ENCODE measurements at regions not wholly inside any gene's neighbourhood (a gene's known extent, or its start where the extent isn't known, plus 50 kb on each side); places are given as distances from the start of the nearest gene placed in this dataset.

DNA sequence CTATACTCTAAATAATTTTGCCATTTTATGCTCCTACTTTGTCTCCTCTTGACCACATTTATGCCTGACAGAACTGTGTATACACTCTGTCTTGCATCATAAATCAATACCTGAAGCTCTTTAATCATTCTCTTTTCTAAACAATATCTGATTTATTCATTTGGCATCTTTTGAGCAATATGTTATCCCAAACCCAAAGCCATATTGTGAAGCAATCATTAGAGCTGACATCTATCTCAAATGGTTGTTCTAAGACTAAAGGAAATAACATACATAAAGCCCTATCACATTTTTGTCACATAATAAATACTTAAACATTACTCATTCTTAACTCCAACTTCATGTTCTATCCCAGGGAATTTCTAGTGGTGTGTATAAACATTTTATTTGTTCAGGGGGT, 717.6 kb downstream of the SORCS1 start:
- no peaks in the 10 kb centered on the region for H3K9me3 Mint-ChIP-seq
- no peaks in the 10 kb centered on the region for H3K27me3 Mint-ChIP-seq (ENCODE audit: low read depth)

DNA sequence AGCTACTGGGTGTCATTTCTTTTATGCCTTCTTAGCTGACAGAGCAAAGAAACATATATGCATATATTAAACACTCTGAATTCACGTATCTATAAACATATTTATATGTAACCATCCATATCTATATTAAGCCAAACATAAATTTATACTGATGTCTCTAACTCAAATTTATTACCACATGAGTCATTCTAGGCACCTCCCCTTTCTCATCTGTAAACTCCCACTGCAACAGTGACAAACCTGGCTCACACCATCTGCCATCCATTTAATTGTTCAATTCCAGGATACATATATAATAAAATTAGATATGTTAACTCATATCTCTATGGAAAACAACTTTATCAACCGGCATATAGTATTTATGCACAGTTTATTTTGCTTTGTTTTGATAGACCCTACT, 722.3 kb downstream of the SORCS1 start:
- no peaks in the 10 kb centered on the region for H3K27me3 Mint-ChIP-seq (ENCODE audit: low read depth)
- no peaks in the 10 kb centered on the region for H3K36me3 Mint-ChIP-seq
- DNase-seq (ENCODE audit: low spot score in 2 of 2, unreplicated experiment in 2 of 2), result no peak
- H3K27ac Mint-ChIP-seq, result no peak overlapping the region
- TF ChIP-seq, protein P1, sequence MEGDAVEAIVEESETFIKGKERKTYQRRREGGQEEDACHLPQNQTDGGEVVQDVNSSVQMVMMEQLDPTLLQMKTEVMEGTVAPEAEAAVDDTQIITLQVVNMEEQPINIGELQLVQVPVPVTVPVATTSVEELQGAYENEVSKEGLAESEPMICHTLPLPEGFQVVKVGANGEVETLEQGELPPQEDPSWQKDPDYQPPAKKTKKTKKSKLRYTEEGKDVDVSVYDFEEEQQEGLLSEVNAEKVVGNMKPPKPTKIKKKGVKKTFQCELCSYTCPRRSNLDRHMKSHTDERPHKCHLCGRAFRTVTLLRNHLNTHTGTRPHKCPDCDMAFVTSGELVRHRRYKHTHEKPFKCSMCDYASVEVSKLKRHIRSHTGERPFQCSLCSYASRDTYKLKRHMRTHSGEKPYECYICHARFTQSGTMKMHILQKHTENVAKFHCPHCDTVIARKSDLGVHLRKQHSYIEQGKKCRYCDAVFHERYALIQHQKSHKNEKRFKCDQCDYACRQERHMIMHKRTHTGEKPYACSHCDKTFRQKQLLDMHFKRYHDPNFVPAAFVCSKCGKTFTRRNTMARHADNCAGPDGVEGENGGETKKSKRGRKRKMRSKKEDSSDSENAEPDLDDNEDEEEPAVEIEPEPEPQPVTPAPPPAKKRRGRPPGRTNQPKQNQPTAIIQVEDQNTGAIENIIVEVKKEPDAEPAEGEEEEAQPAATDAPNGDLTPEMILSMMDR (IDR thresholded peaks at IDR 0.05; ENCODE audit: unreplicated experiment), result no peak
- H3K4me1 Mint-ChIP-seq, result peaks cover 4% of the 10 kb centered on the region
- H3K4me3 Mint-ChIP-seq, result no peak overlapping the region
- no peaks in the 10 kb centered on the region for H3K9me3 Mint-ChIP-seq

More for the DNA sequence above, 717.6 kb downstream of the SORCS1 start:
- Mint-ChIP-seq H3K36me3 (no peaks in the 10 kb centered on the region), H3K4me1 (no peaks in the 10 kb centered on the region), H3K27ac (no peak overlapping the region), H3K4me3 (no peak overlapping the region)
- TF ChIP-seq, protein P1 (IDR thresholded peaks at IDR 0.05; ENCODE audit: unreplicated experiment), result no peak
- DNase-seq (ENCODE audit: low spot score in 2 of 2, unreplicated experiment in 2 of 2), result no peak

DNA sequence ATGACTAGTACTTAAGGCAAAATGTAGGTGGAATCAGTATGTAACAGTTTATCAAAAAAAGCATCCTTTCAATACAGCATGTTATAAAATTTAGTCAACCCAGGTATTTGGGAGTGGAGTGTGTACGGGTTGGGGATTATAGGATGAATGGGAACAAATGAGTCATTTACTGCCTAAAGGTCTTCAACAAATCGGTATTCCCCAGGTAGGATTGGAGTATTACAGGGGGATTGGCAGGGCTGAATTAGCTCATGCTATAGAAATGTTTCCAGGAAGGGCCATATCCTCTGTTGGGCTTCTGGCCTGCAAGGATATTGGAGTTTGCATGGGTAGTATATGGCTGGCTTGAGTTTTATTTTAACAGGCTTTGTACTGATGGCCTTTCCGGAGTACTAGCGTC, 723.7 kb downstream of the SORCS1 start:
- H3K4me1 Mint-ChIP-seq, result peaks cover 4% of the 10 kb centered on the region
- H3K4me3 Mint-ChIP-seq, result no peak overlapping the region
- no peaks in the 10 kb centered on the region for H3K9me3 Mint-ChIP-seq
- no peak for DNase-seq (ENCODE audit: low spot score in 2 of 2, unreplicated experiment in 2 of 2)
- no peaks in the 10 kb centered on the region for H3K27me3 Mint-ChIP-seq (ENCODE audit: low read depth)
- H3K27ac Mint-ChIP-seq, result no peak overlapping the region
- H3K36me3 Mint-ChIP-seq, result no peaks in the 10 kb centered on the region
- TF ChIP-seq, protein P1 (IDR thresholded peaks at IDR 0.05; ENCODE audit: unreplicated experiment), result no peak

DNA sequence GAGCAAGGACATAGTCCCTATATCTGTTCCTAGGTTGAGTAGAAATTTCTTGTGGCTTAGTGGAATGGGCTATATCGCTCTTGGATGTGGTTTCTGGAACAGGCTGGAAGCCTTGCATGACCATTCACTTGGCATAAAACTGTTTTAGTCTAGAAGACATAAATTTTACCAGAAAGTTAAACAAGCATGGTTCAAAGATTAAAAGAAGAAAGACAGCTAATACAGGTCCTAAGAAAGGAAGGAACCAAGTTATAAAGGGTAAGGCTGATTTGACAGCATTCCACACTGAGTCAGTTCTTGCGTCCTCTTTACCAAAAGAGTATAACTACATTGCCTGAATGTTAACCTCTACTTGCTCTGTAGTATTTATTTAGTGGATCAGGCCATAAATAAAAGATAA, 724.2 kb downstream of the SORCS1 start:
- no peak for DNase-seq (ENCODE audit: low spot score in 2 of 2, unreplicated experiment in 2 of 2)
- Mint-ChIP-seq H3K4me3 (no peak overlapping the region), H3K4me1 (peaks cover 4% of the 10 kb centered on the region), H3K36me3 (no peaks in the 10 kb centered on the region), H3K9me3 (no peaks in the 10 kb centered on the region), H3K27me3 (ENCODE audit: low read depth) (no peaks in the 10 kb centered on the region), H3K27ac (no peak overlapping the region)
- TF ChIP-seq, protein P1 (IDR thresholded peaks at IDR 0.05; ENCODE audit: unreplicated experiment), result no peak

DNA sequence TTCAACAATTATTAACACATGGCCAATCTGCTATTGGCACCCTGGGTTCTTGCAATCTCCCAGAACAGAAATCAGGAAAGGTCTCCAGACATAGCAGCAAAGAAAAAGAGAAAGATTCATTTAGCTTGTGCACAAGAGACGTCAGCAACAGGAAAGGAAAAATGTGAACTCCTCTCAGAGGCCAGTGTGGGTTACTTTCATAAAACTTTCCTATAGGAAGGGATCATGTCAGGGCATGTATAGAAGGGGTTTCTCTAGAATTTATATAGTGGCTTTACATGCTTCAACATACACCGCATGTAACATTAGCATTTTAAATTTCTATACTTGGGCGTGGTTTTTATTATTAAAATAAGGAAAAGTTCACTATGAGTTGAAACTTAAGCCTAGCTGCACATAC, 725.1 kb downstream of the SORCS1 start:
- Mint-ChIP-seq H3K27me3 (ENCODE audit: low read depth) (no peaks in the 10 kb centered on the region), H3K9me3 (peaks cover 3% of the 10 kb centered on the region), H3K4me3 (no peak overlapping the region), H3K4me1 (peaks cover 4% of the 10 kb centered on the region), H3K36me3 (no peaks in the 10 kb centered on the region), H3K27ac (peak overlapping the region; percentile 1)
- TF ChIP-seq, protein P1 (IDR thresholded peaks at IDR 0.05; ENCODE audit: unreplicated experiment), result no peak
- no peak for DNase-seq (ENCODE audit: low spot score in 2 of 2, unreplicated experiment in 2 of 2)

DNA sequence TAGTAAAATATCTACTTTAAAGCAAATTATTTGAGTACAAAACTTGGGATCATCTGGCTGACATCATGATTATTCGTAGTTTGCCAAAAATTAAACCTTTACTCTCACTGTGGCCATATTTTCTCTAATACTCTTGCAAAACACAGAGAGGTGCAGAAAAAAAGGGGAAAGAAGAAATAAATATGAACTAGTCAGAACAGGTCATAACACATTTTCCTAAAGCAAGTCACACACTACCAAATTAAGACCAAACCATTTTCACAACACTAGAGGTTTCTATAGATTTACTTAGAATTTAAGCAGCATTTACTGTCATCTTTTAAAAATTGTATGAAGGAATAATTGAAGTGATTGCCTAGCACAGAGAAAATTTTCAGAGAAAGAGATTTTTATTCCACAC, 726.1 kb downstream of the SORCS1 start:
- TF ChIP-seq, protein P1 (IDR thresholded peaks at IDR 0.05; ENCODE audit: unreplicated experiment), result no peak
- Mint-ChIP-seq H3K36me3 (no peaks in the 10 kb centered on the region), H3K4me1 (peaks cover 4% of the 10 kb centered on the region), H3K4me3 (no peak overlapping the region), H3K27me3 (ENCODE audit: low read depth) (no peaks in the 10 kb centered on the region), H3K27ac (no peak overlapping the region), H3K9me3 (peaks cover 3% of the 10 kb centered on the region)
- no peak for DNase-seq (ENCODE audit: low spot score in 2 of 2, unreplicated experiment in 2 of 2)

All from mesothelial cell of epicardium (in vitro differentiated cells).